Fibroblast of pulmonary artery (primary cell): ENCODE measurements at regions not wholly inside any gene's neighbourhood (a gene's known extent, or its start where the extent isn't known, plus 50 kb on each side); places are given as distances from the start of the nearest gene placed in this dataset.
"Not testable (repeated sequence)": the region's sequence is repeated elsewhere in the genome, so short reads cannot be mapped to it uniquely, and the experiment has no call there.

Source experiments
- DNase-seq: peaks from one replicate; pipeline ENCODE4 v3.0.0-alpha.2; 2010; ENCODE audit warnings: low read depth
- H3K4me3 ChIP-seq: replicated peaks from 2 replicates; pipeline ENCODE4 v1.5.1; 2011; ENCODE audit warnings: low read depth, mild to moderate bottlenecking, control low read depth, low read length, moderate library complexity
- CTCF ChIP-seq: IDR thresholded peaks from 2 replicates; pipeline ENCODE4 v1.5.1; 2011; ENCODE audit warnings: mild to moderate bottlenecking, control low read depth, low read length, inconsistent platforms; ENCODE audit errors: missing control alignments

- no peak overlapping the region for H3K4me3 ChIP-seq
- DNase-seq, result no peak
- no peak for TF ChIP-seq CTCF
Observed at GRCh38 chr4:31851946-31852345, 1131.8 kb downstream of the PCDH7 start.

- TF ChIP-seq CTCF, result no peak
- DNase-seq, result no peak
- no peak overlapping the region for H3K4me3 ChIP-seq
Observed at GRCh38 chr4:31877429-31877828, 1157.3 kb downstream of the PCDH7 start.

DNA sequence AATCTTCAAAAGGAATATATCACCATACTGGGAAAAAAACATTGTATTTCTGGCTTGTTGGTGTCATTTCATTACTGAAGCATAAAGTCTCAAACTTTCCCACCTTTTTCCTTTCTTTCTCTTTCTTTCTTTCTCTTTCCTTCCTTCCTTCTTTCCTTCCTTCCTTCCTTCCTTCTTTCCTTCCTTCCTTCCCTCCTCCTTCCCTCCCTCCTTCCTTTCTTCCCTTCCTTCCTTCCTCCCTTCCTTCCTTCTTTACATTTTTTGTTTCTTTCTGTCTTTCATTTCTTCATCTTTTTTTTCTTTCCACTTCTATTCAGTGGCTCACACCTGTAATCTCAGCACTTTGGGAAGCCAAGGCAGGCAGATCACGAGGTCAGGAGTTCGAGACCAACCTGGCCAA, 1160.7 kb downstream of the PCDH7 start:
- not testable (repeated sequence) for DNase-seq, H3K4me3 ChIP-seq

GRCh38 chr4:31896349-31896748, 1176.2 kb downstream of the PCDH7 start:
- DNase-seq, result no peak
- no peak overlapping the region for H3K4me3 ChIP-seq
- TF ChIP-seq CTCF, result no peak

- H3K4me3 ChIP-seq, result no peak overlapping the region
- TF ChIP-seq CTCF, result no peak
- no peak for DNase-seq
Observed at GRCh38 chr4:31905363-31905762, 1185.2 kb downstream of the PCDH7 start.

GRCh38 chr4:31908261-31908660, 1188.1 kb downstream of the PCDH7 start:
- no peak for TF ChIP-seq CTCF

GRCh38 chr4:31917334-31917733, 1197.2 kb downstream of the PCDH7 start:
- H3K4me3 ChIP-seq, result no peak overlapping the region
- DNase-seq, result no peak
- no peak for TF ChIP-seq CTCF

More at GRCh38 chr4:31908261-31908660, 1188.1 kb downstream of the PCDH7 start:
- no peak overlapping the region for H3K4me3 ChIP-seq
- no peak for DNase-seq

- no peak for TF ChIP-seq CTCF
- H3K4me3 ChIP-seq, result no peak overlapping the region
- peak; percentile 57 for DNase-seq
Observed at GRCh38 chr4:31918891-31919290, 1198.7 kb downstream of the PCDH7 start.
